Hematopoietic multipotent progenitor cell treated with erythropoietin and hydrocortisone succinate and interleukin-3 and kit ligand, for 4 days (in vitro differentiated cells): ENCODE measurements at regions not wholly inside any gene's neighbourhood (a gene's known extent, or its start where the extent isn't known, plus 50 kb on each side); places are given as distances from the start of the nearest gene placed in this dataset.
"Not testable (repeated sequence)": the region's sequence is repeated elsewhere in the genome, so short reads cannot be mapped to it uniquely, and the experiment has no call there.

ENCODE experiments used
- DNase-seq: peaks from one replicate; pipeline ENCODE4 v3.0.0-alpha.2; 2015

DNA sequence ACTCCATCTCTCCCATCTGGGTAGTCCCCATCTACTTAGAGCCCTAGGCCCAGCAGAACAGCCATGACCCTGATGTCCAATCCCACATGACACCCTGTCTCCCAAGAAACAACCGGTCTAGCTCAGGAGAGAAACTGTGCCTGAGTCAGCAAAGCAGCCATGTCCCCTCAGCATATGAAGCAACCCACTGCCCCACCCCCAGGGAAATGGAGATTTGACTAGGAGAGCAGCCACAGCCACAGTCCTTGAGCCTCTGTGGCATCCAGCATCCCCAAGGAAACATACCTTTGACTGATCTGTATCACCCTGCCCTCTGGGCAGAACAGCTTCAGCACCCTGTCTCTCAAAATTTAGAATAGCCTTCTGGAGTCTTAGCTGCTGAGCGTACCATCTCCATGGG is 641.9 kb upstream of the FBXO33 start:
- DNase-seq = no peak

DNA sequence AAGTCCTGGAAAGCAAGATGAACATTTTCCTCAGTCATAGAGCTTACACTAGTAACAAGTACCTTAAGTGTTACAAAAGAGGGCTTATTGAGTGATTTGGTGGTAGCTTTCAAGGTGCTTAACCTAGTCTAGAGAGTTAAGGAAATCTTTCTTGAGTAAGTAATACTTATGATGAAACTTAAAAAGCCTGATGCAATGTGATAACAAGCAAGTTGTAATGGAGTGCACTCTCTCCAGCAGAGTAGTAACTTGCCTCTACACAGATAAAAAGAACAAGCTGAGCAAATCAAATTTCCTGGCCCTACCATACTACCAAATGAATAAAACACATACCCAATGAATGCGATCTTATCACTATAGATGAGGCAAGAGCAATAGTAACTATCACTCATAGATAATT is 639.9 kb upstream of the FBXO33 start:
- DNase-seq = no peak

DNA sequence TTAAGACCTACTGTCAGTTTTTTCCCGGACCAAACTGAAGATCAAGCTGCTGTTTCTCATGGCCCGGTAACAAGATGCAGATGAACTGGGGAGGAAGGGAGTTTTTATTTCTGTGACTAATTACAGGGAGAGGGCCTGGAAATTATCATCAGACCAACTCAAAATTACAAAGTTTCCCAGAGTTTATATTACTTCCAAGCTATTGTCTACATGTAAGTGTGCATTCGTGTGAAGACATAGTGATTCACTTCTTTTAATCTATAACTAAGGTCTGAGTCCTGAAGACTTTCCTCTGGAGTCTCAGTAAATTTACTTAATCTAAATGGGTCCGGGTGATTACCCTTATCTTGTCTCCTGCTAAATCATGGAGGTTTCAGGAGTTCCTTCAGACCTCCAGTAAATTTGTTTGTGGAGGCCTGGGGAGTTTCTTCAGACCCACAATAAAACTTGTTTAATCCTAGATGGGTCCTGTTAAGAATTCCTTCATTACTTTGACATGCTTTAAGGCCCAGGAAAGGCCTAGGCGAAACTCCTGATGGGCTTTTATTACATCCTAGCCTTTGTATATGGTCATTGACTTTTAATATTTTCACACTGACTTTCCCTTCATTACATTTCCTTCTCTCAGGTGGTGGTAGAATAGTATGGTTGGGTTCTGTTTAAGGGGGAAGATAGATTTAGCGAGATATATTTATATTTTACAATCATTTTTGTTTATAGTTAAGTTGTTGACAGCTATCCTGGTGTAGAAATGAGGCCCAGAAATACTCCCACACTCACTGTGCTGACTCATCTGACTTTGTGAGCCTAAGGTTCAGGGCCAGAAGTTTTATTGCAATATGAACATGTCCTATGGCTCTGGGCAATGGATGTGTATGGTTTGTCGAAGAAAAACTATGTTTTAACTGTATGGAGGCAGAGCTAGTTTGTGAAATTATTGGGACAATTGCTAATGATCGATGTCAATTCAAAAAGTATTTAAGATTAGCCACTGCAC is 627.0 kb upstream of the FBXO33 start:
- DNase-seq = no peak

DNA sequence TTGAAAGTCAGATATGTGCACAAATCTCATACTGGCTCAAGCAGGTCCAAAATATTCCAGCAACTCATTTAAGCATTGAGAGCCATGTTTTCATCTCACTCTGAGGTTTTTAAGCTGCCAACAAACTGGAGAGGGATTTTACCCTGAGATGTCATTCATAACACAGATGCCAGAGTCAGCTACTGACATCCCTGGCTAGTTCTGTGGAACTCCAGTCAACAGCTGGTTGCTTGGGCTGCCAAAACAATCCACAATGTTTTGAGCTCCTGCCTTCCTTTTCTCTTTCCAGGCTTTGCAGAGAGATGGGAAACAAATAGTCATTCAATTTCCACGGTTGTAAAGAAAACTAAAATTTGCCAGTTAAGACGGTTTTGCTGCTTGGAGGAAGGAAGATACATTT is 621.2 kb upstream of the FBXO33 start:
- no peak for DNase-seq

DNA sequence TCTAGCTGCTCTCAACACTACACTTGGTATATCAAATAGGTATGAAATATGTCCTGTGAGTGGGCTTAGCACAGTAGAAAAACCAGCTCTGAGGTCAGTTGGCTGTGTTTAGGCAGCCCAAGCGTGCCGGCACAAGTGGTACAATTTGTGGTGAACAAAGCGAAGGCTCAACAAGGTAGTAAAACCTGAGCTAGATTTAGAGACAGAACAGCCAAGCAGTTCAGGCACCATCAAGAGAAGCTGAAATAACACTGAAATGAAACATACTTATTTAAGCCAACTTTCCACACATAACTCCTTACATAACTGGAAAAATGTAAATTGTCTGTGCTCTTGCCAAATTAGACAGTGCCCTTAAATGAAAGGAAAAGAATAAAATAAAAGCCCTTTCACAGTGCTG is 596.8 kb upstream of the FBXO33 start:
- no peak for DNase-seq

DNA sequence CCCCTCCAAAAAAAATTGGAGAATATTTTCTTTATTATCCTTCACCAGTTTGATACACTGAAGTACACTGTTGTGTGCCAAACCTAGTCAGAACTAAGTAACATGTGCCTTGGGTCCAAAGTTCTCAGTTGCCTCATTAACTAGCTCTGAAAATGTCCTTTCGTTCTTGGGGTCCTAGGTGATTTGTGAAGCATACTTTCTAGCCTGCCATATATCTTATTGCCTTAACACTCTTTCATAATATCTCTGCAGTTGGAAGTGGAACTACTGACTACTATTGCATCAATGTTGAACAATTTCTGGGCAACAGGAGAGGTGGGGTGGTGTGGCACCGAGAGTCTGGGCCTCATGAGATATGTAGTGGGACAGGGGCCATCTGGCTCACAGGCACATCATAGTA is 592.9 kb upstream of the FBXO33 start:
- no peak for DNase-seq

DNA sequence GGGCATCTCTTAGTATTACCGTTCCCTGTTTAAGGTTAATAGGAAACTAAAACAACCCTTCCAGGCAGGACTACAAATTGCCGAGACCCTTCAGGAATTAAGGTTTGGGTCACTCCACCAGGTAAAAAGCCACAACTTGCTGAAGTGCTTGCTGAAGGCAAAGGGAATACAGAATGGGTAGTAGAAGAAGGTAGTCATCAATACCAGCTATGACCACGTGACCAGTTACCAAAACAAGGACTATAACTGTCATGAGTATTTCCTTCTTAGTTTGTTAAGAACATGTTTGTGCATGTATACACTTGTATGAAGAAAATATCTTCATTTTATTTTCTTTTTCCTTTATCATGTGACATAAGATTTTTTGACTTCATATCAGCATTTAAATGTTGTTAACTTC is 578.7 kb upstream of the FBXO33 start:
- DNase-seq = no peak

DNA sequence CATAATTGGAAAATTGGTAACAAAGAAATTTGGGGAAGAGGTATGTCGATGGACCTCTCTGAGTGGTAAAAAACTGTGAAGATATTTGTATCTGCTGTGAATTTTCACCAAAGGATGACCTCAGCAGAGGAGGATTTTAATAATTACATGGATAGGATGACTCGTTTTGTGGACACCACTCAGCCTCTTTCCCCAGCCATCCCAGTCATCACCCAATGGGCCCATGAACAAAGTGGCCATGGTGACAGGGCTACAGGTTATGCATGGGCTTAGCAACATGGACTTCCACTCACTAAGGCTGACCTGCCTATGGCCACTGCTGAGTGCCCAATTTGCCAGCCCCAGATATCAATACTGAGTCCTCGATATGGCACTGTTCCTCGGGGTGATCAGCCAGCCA is 577.5 kb upstream of the FBXO33 start:
- DNase-seq = no peak

DNA sequence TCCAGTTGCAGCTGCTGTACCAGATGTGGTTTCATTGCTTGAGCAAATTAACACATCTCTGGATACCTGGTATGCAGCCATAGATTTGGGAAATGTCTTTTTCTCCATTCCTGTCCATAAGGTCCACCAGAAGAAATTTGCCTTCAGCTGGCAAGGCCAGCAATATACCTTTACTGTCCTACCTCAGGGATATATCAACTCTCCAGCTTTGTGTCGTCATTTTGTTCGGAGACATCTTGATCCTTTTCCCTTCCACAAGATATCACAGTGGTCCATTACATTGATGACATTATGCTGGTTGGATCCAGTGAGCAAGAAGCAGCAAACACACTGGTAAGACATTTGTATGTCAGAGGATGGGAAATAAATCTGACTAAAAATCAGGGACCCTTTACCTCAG is 576.1 kb upstream of the FBXO33 start:
- not testable (repeated sequence) for DNase-seq

DNA sequence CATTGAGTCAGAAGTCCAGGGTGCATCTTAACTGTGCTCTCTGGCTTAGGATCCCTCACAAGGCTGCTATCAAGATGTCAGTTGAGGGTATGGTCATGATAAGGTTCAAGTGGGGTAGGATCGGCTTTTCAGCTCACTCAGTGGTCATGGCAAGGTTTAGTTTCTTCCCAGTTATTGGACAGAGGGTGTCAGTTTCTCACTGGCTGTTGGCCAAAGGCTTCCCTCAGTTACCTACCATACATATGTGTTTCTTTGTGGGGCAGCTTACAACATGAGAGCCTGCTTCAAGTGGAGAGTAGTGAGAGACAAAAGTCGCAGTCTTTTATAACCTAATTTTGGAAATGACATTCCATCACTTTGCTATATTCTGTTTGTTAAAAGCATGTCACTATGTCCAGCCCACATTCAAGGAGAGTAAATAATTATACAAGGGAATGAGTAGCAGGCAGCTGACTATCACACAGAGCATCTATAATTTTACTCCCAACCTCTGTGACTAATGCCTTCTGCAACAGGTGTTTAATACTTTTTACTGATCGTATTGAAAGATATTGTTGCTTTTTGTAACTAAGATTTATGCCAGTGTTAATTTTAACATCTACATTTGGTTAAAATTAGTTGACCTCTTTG is 572.8 kb upstream of the FBXO33 start:
- DNase-seq = no peak

DNA sequence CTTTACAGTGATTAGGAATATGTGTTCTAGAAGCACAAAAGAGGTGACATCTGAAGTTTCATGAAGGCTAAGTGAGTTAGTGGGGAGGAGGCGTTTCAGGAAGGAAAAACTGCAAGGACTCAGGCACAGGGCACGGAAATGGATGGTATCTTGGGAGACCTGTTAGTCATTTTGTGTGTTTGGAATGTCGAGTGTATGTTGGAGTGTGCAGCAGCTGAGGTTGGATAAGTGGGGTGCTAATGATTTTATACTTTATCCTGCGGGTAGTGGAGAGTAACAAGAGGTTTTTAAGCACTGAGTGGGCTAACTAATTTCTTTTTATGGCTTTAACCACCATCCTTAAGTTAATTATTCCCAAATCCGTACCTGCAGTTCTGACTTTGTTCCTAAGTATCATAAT is 571.5 kb upstream of the FBXO33 start:
- DNase-seq = no peak

DNA sequence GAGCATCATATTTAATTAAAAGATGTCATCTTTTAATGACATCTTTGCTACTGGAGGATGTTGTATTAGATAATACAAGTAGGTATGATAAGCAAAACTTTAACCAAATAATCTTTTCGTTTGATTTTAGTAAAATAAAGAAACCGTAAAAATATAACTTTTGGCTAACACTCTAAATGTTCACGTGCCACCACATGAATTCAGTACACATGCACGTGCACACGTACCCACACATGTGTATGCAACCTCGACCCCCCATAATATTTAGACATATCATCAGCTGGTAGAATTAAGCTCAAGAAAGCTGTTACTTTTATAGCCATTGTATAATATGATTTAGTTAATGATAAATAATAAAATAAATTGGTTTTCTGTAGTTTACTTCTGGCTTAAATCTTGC is 566.6 kb upstream of the FBXO33 start:
- DNase-seq = no peak

DNA sequence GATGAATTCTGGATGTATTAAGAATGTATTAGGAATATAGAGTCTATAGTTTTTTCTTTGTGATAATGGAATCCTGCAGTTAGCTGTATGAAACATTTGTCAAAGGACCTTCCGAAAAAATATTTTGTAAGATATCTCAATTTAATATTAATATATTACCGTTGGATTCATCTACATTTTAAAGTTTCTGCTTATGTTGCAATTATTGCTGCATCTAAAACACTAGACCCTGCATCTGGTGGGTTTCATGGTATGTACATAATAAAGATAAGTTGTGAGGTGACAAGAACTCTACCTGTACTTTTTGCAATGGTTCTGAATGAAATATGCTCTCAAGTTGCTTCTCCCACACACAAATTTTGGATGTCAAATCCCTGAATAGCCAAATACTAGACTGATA is 565.9 kb upstream of the FBXO33 start:
- DNase-seq = no peak

DNA sequence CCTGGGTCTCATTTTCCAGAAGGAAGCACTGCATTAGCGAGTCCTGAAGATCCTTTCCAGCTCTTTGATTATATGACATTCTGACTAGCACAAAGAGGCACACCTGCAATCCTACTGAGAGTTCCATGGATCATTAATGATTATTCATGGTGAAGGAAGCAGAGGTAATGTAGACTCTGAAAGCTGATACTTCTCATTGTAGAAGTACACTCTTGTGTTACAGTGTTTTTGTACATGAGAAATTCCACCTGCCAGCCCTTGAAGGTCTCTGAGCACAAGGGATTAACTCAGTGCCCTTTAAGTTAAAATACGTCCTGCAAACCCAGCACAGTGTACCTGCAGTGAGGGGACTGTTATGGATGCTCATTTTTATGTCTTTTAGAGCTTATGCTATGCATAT is 558.8 kb upstream of the FBXO33 start:
- no peak for DNase-seq

DNA sequence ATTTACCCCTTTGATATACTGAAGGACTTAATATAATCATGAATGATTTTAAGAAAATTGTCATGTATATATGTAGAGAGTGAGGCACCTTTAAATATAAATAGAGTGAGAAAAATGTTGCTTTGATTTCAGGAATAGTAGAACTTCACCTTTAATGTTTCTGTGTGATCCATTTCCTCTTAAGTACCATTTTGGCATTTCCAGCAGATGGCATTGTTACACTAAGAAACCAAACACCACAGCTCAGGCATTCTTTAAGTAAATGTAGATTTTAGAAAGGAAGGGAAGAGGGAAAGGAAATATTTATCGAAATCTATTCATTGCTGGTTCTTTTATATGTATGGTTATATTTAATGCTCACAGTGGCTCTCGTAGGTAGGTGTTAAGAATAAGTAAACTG is 556.7 kb upstream of the FBXO33 start:
- DNase-seq = peak; percentile 40

DNA sequence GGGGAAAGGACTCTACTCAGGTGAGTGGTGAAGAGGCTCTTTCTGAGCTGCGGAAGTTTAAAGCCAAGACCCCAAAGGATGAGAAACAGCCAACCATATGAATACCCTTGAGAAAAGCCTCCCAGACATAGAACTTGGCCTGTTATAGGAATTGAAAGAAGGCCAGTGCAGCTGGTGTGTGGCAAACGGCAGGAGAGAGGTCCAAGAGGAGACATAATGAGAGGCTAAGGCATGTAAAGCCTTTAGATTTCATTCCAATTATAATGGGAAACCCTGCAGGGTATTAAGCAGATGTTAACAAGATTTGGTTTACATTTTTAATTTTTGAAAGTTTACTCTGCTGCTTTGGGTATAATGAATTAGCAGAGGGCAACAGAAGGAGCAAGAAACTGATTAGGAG is 552.1 kb upstream of the FBXO33 start:
- DNase-seq = no peak

DNA sequence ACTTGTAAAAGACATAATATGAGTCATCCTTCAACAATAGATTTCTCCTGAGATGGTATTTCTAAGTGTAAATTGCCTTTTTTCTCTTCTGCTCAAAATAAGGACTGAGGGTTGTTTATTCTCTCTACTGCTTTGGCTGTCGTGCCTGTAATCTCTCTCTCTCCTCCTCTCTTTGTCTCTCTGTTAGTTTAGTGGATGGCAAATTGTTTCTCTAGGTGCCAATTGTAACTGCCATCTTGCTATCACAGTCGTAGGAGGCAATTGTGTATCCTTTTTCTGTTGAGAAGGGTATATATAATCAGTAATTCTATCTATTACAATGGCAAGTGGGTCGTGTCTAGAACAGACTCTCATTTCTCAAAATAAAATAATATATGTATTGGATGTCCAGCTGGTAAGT is 545.0 kb upstream of the FBXO33 start:
- no peak for DNase-seq

DNA sequence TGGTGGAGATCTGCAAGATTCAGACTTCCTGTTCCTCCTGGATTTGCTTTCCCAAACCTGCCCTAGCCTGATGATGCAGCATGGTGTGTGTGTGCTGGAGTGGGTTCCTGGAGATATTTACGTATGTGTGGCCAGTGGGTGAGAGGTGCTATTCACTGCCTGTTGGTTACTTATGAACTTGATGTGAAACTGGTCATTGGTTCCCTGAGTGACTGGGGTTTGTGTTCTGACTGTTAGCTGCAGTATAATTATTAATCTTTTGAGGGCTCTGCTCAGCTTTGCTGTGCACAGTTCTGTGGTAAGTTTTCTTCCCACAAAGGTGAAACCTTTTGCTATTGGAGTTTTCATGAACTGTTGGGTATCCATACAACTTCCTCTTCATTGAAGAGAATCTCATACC is 541.8 kb upstream of the FBXO33 start:
- no peak for DNase-seq

DNA sequence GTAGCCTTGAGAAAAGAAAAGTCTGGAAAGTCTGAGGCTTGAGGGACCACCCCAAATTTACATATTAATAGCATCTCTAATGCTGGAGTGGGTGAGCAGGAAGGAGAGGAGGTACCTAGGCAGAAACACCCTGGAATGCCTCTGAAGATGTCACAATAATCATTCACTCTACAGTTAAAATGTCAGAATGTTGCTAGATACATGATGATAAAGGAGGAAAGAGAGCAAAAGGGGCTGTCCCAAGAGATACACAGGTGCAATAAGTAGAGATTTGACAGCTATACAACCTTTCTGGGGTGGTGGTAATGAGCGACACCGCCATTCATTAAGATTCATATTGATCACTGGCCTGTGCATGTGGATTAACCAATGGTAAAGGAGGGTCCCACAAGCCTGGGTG is 540.5 kb upstream of the FBXO33 start:
- DNase-seq = no peak

DNA sequence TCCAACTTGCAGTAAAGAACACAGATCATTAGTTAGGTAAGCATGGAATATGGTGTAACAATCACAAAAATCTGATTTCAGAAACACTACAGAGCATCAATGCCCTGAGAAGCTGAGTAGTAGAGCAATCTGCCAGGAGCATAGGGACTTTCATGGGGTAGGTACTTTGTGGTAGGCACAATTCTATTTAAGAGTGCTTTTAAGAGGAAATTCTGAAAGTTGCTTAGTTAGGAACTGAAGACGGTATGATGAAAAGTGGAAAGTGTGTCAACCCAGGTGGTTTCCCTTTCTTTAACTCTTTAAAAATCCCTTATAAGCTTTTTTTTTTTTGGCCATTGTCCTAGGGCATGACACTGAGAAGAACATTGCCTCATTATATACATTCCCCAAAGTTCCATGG is 535.7 kb upstream of the FBXO33 start:
- DNase-seq = no peak

DNA sequence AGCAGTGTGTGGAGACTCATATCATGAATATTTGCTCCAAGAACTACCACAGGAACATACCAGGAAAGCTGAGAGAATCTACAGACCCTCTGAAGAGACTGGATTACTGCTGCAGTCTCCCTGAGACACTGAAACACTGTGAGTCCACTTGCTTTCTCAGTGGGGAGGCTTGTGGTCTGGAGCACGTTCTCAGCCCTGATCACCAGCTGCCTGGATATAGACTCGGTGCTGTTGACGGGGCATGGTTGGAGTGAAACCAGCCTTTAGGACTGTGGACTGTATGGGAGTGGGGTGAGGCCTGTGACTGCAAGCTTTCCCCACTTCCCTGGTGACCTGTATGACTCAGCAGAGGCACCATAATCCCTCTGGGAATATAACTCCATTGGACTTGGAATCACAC is 525.8 kb upstream of the FBXO33 start:
- DNase-seq = no peak

DNA sequence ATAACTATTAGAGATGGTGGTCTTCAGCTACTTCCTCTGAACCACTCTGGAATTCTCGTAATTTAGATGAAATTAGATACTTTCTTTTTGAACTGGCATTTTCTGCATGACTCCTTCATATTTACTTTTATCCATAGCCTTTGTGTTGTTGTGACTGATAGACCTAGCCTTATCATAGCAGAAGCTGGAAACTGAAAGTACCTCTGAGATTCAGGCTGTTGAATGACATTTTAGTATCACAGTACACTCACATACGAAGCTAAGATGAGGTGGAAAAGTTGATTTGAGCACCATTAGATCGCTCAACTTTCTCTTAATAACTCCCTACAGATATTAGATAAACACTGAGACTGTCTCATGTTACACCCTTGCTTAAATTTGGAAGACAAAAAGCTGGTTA is 525.1 kb upstream of the FBXO33 start:
- no peak for DNase-seq

DNA sequence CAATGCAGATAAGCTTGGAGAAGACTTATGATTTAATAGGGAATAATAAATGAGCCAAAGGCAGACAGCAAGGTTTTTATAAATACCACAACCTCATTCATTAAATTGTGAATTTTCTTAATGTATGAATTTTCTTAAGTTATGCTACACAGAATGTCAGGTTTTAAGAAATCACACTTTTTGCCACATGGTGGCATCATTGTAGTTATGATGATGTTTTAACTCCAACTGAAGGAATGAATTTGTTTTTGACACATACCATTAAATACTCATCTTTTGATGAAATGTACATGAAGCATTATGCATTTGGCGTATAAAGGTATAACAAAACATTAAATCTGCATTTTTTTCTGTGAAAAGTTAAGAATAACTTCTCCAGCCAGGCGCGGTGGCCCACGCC is 524.1 kb upstream of the FBXO33 start:
- DNase-seq = peak; percentile 6

DNA sequence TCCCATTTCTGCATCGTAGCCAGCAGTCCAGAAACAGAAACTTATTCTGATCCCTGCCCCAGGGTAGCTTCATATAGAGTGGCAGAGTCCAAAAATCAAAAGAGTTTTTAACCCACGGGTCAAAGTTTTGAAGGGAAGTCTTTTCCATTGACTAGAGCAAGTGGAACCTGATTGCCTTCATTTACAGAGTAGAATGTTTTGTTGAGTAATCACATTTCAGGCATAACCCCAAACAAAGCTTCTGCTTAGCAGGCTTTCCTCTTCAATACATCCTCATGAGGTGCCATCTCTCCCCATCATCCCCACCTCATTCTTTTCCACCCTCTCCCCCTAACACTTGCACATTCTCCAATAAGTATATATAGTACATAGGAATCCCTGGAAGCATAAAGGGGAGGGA is 516.0 kb upstream of the FBXO33 start:
- DNase-seq = no peak

DNA sequence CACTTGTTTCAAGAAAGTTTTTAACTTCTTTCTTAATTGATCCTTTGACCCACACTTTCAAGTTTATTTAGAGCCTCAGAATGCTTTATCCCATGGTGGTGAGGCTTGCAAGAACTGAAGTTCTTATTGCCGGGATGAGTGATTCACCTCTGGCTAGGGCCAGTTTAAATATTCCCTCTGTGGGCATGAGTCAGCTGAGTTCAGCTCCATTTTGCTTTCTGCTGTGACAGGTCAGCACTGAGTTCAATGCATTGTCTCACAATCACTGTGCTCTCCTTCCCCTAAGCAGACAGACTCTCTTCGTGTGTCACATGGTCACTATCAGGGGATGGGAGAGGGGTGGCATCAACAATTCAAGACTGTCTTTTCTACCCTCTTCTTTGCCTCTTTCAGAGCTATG is 514.6 kb upstream of the FBXO33 start:
- no peak for DNase-seq
